ENCODE measurements at regions not wholly inside any gene's neighbourhood (a gene's known extent, or its start where the extent isn't known, plus 50 kb on each side); places are given as distances from the start of the nearest gene placed in this dataset.

- H3K4ac ChIP-seq (ENCODE audit: low read depth, low read length) = no peak overlapping the region
- no peak overlapping the region for H3K14ac ChIP-seq (ENCODE audit: insufficient read depth, low read length)
- no peaks in the 10 kb centered on the region for H4K20me1 ChIP-seq (ENCODE audit: control insufficient read depth, insufficient read depth, insufficient read length)
- H2AFZ ChIP-seq (ENCODE audit: low read length) = no peak overlapping the region
- Mint-ChIP-seq H3K4me3 (no peak overlapping the region), H3K27ac (no peak overlapping the region), H3K27me3 (ENCODE audit: low read depth) (no peaks in the 10 kb centered on the region; the same call in 1 of the 2 replicates), H3K4me1 (no peaks in the 10 kb centered on the region), H3K36me3 (ENCODE audit: insufficient read depth in 1 of 3, low read depth in 3 of 3) (no peaks in the 10 kb centered on the region), H3K9me3 (no peaks in the 10 kb centered on the region)
- no peak for TF ChIP-seq CTCF (conservative IDR thresholded peaks at IDR 0.05)
- H3K27ac ChIP-seq (ENCODE audit: insufficient read length, low read depth, low read length) = no peak overlapping the region
- H2BK120ac ChIP-seq (ENCODE audit: low read depth, low read length, poor library complexity, severe bottlenecking) = no peak overlapping the region
- H3K79me1 ChIP-seq (ENCODE audit: insufficient read depth, low read depth, low read length, poor library complexity, severe bottlenecking) = no peaks in the 10 kb centered on the region
- no peaks in the 10 kb centered on the region for H3K79me2 ChIP-seq (ENCODE audit: insufficient read depth, low read length)
- H3K27me3 ChIP-seq (ENCODE audit: insufficient read depth, low read length) = no peaks in the 10 kb centered on the region
- no peak overlapping the region for H3K9ac ChIP-seq (ENCODE audit: extremely low read depth, insufficient read length, low read length)
- no peak overlapping the region for H4K91ac ChIP-seq (ENCODE audit: insufficient read length, low read depth, low read length)
- no peaks in the 10 kb centered on the region for H3K23me2 ChIP-seq (ENCODE audit: insufficient read length, low read depth, low read length, poor library complexity, severe bottlenecking)
- no peak overlapping the region for H4K5ac ChIP-seq (ENCODE audit: insufficient read length, low read depth, low read length)
- H4K8ac ChIP-seq (replicated peaks; ENCODE audit: insufficient read length, low read depth, low read length) = no peak overlapping the region
- no peak overlapping the region for H2BK12ac ChIP-seq (ENCODE audit: insufficient read length, low read depth, low read length)
- H3K23ac ChIP-seq (ENCODE audit: insufficient read length, low read depth, low read length) = no peak overlapping the region
- no peak overlapping the region for H2BK15ac ChIP-seq (ENCODE audit: low read depth, low read length)
- no peak overlapping the region for H2BK5ac ChIP-seq (ENCODE audit: insufficient read length, low read length)
- H3K9me3 ChIP-seq (ENCODE audit: control insufficient read depth, low read depth, low read length) = no peaks in the 10 kb centered on the region
- H3K56ac ChIP-seq (ENCODE audit: insufficient read length, low read depth, low read length) = no peak overlapping the region
- H3K18ac ChIP-seq (ENCODE audit: insufficient read length, low read depth, low read length) = no peak overlapping the region
- no peak overlapping the region for H3T11ph ChIP-seq (ENCODE audit: low read length)
- H2BK20ac ChIP-seq (ENCODE audit: low read depth, low read length, poor library complexity, severe bottlenecking) = no peak overlapping the region
- H3K4me1 ChIP-seq (ENCODE audit: insufficient read depth, low read length) = no peaks in the 10 kb centered on the region
- no peak for DNase-seq
- H3K4me2 ChIP-seq (ENCODE audit: insufficient read depth, insufficient read length, low read length) = no peak overlapping the region
- no CpG with 5 or more reads among the region's 4 CpGs for WGBS (ENCODE audit: extremely low coverage, insufficient read length, low lambda C conversion rate)
- H2AK5ac ChIP-seq (ENCODE audit: insufficient read length, low read length) = no peak overlapping the region
Observed at GRCh38 chr10:62582101-62582705, 208.0 kb downstream of the ZNF365 start.

Measured in H9 (cell line).